ENCODE measurements at regions not wholly inside any gene's neighbourhood (a gene's known extent, or its start where the extent isn't known, plus 50 kb on each side); places are given as distances from the start of the nearest gene placed in this dataset.

GRCh38 chr12:24517000-24517399 lies 431.9 kb downstream of the BCAT1 start:
- no peaks in the 10 kb centered on the region for H3K4me1 ChIP-seq (ENCODE audit: control insufficient read depth, insufficient read depth, low read length)
- no peak overlapping the region for H3K18ac ChIP-seq (ENCODE audit: low read depth, low read length)
- H3K4me3 ChIP-seq (ENCODE audit: insufficient read depth, low read depth, low read length): no peak overlapping the region
- H3K9me1 ChIP-seq (ENCODE audit: insufficient read depth, low read length): no peaks in the 10 kb centered on the region
- no peak overlapping the region for H2BK120ac ChIP-seq (ENCODE audit: low read depth, low read length)
- ChIA-PET CTCF (no interaction called here), POLR2A (ENCODE audit: unreplicated experiment) (no interaction called here)
- peak overlapping the region; percentile 73; the same call in 1 of the 2 replicates for H2AK5ac ChIP-seq (ENCODE audit: low read depth, low read length)
- intact Hi-C loops (cut with micrococcal nuclease): no loop called here
- H2AK9ac ChIP-seq (replicated peaks; ENCODE audit: low read depth, low read length, poor library complexity): no peak overlapping the region
- BruUV-seq (replicated peaks): no TSS peak
- no peak overlapping the region for H2BK15ac ChIP-seq (ENCODE audit: low read depth, low read length)
- no peak overlapping the region for H2BK20ac ChIP-seq (ENCODE audit: low read depth, low read length)
- H3K79me1 ChIP-seq (ENCODE audit: low read depth in 1 of 2, low read length in 2 of 2): peaks cover 4 to 10% of the 10 kb centered on the region in 2 experiments
- TF ChIP-seq BHLHE40 (IDR thresholded peaks at IDR 0.05; ENCODE audit: low read depth, low read length): no peak
- no peak for TF ChIP-seq MAZ (IDR thresholded peaks at IDR 0.05; ENCODE audit: borderline replicate concordance, low read depth, low read length)
- TF ChIP-seq NFE2L2 (IDR thresholded peaks at IDR 0.05; ENCODE audit: low read depth, low read length): no peak
- no peak for TF ChIP-seq POLR2A (IDR thresholded peaks at IDR 0.05; ENCODE audit: low read depth, low read length)
- TF ChIP-seq CTCF (conservative IDR thresholded peaks at IDR 0.05; ENCODE audit: low read depth, low read length): no peak
- TF ChIP-seq MXI1 (IDR thresholded peaks at IDR 0.05; ENCODE audit: borderline replicate concordance, low read depth, low read length): no peak
- TF ChIP-seq FOS (IDR thresholded peaks at IDR 0.05; ENCODE audit: low read depth, low read length): no peak
- no peak for TF ChIP-seq RCOR1 (IDR thresholded peaks at IDR 0.05; ENCODE audit: insufficient replicate concordance, low read length)
- no peak for TF ChIP-seq RFX5 (IDR thresholded peaks at IDR 0.05; ENCODE audit: low read depth, low read length)
- TF ChIP-seq CEBPB (IDR thresholded peaks at IDR 0.05; ENCODE audit: low read depth, low read length): no peak
- TF ChIP-seq ELK1 (IDR thresholded peaks at IDR 0.05; ENCODE audit: borderline replicate concordance, low read depth, low read length): no peak
- TF ChIP-seq SMC3 (IDR thresholded peaks at IDR 0.05; ENCODE audit: low read depth, low read length): no peak
- no peak for TF ChIP-seq MAFK (IDR thresholded peaks at IDR 0.05; ENCODE audit: low read depth, low read length)
- no peak for TF ChIP-seq USF2 (IDR thresholded peaks at IDR 0.05; ENCODE audit: low read depth, low read length)
- TF ChIP-seq CHD1 (IDR thresholded peaks at IDR 0.05; ENCODE audit: low read depth, low read length): no peak
- no peak for TF ChIP-seq RAD21 (IDR thresholded peaks at IDR 0.05; ENCODE audit: low read length)
- WGBS, 2 experiments (ENCODE audit: extremely low coverage in 2 of 2, insufficient read length in 1 of 2): 71% methylated on average over 1 of the region's 1 CpG; no CpG with 5 or more reads in 1 of the 2 experiments
- H3K4ac ChIP-seq (ENCODE audit: low read depth, low read length): no peak overlapping the region
- H3K56ac ChIP-seq (ENCODE audit: extremely low read depth, insufficient read depth, low read length): no peak overlapping the region
- no peak overlapping the region for H3K23ac ChIP-seq (ENCODE audit: low read depth, low read length)
- H3K27ac ChIP-seq (ENCODE audit: insufficient read depth, low read length): no peak overlapping the region
- no peak overlapping the region for H4K5ac ChIP-seq (ENCODE audit: low read depth, low read length)
- in situ Hi-C loops (cut with MboI; ENCODE audit: low sequenced_read_pairs): no loop called here
- DNase-seq: no peak
- H2BK5ac ChIP-seq (ENCODE audit: low read depth, low read length, poor library complexity, severe bottlenecking): no peak overlapping the region
- H3K27me3 ChIP-seq (ENCODE audit: control insufficient read depth, insufficient read depth, low read length): no peaks in the 10 kb centered on the region
- H4K91ac ChIP-seq (ENCODE audit: insufficient read depth, low read depth, low read length): no peak overlapping the region
- no peak overlapping the region for H3K4me2 ChIP-seq (ENCODE audit: low read depth, low read length)
- no peak overlapping the region for H3K14ac ChIP-seq (replicated peaks; ENCODE audit: low read depth, low read length)
- H3K9me3 ChIP-seq (ENCODE audit: control insufficient read depth, insufficient read depth, low read length): peaks cover 10% of the 10 kb centered on the region
- no peak overlapping the region for H2AFZ ChIP-seq (replicated peaks; ENCODE audit: low read length, poor library complexity)
- dilution Hi-C loops (cut with HindIII; ENCODE audit: low sequenced_read_pairs, unreplicated experiment): no loop called here
- H3K9ac ChIP-seq (ENCODE audit: low read depth, low read length): no peak overlapping the region
- no peak for ATAC-seq (ENCODE audit: low read depth)
- H4K20me1 ChIP-seq (ENCODE audit: insufficient read depth, low read length): no peaks in the 10 kb centered on the region
- no peaks in the 10 kb centered on the region for H3K36me3 ChIP-seq (ENCODE audit: control insufficient read depth, insufficient read depth, low read length)
- no peak overlapping the region for H4K8ac ChIP-seq (ENCODE audit: low read depth in 2 of 2, low read length in 2 of 2)

Measured in IMR-90 (cell line).